HG02943 (cell line): ENCODE measurements at regions not wholly inside any gene's neighbourhood (a gene's known extent, or its start where the extent isn't known, plus 50 kb on each side); places are given as distances from the start of the nearest gene placed in this dataset.
"Not testable (repeated sequence)": the region's sequence is repeated elsewhere in the genome, so short reads cannot be mapped to it uniquely, and the experiment has no call there.

Source experiments
- ATAC-seq: cut with Tn5 transposase; IDR thresholded peaks from one replicate; pipeline ENCODE4 v1.9.1; 2021; ENCODE audit warnings: mild to moderate bottlenecking, low read depth, moderate library complexity; ENCODE audit not compliant: unreplicated experiment

- ATAC-seq, result no peak
Measured at GRCh38 chr4:29066861-29067260, 1653.3 kb upstream of the PCDH7 start.

GRCh38 chr4:29073571-29073970, 1646.6 kb upstream of the PCDH7 start:
- ATAC-seq, result no peak

- no peak for ATAC-seq
Measured at GRCh38 chr4:29075366-29075765, 1644.8 kb upstream of the PCDH7 start.

- ATAC-seq, result no peak
Measured at GRCh38 chr4:29079260-29079659, 1640.9 kb upstream of the PCDH7 start.

- no peak for ATAC-seq
Measured at GRCh38 chr4:29081234-29081955, 1638.8 kb upstream of the PCDH7 start.

GRCh38 chr4:29082684-29083083, 1637.5 kb upstream of the PCDH7 start:
- ATAC-seq, result no peak

GRCh38 chr4:29085748-29086147, 1634.4 kb upstream of the PCDH7 start:
- ATAC-seq, result no peak

GRCh38 chr4:29104694-29105093, 1615.5 kb upstream of the PCDH7 start:
- ATAC-seq, result no peak

DNA sequence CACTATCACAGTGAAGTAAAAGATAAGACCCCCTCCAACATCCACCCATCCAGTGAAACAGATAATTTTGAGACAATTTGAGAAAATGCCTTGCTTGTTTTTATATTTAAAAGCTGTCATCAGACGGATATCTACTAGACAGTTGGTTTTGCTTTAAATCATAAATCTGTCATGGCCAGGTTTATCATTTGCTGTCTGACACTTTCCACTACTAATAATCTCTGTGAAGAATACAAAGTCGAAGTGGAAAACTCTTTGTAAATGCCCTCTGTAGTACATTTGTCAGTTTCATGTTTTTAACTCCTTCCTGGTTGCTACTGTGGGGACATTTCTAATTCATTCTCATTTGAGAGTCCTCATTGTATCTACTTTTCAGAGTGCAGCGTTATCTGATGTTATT, 1606.2 kb upstream of the PCDH7 start:
- no peak for ATAC-seq

GRCh38 chr4:29117231-29117722, 1602.9 kb upstream of the PCDH7 start:
- not testable (repeated sequence) for ATAC-seq

- ATAC-seq, result no peak
Measured at GRCh38 chr4:29121586-29121985, 1598.6 kb upstream of the PCDH7 start.

DNA sequence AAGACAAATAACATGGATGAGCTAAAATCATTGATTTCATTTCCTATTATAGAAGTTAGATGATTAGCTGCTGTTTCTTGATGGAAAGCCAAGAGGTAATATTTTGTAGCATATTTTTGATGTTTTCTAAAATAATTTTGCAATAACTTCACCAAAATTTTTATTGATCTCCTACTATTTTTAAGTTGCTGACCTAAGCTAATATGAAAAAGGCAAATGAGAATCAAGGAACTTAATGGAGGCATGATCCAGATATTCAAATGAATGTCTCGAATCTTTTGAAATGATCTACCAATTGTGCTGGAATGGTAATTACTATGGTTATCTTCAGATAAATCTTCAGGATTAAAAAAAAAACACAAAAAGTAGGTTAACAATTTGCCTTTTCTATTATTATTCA, 1591.4 kb upstream of the PCDH7 start:
- no peak for ATAC-seq

- no peak for ATAC-seq
Measured at GRCh38 chr4:29131304-29131703, 1588.9 kb upstream of the PCDH7 start.

GRCh38 chr4:29142708-29143107, 1577.5 kb upstream of the PCDH7 start:
- no peak for ATAC-seq

- no peak for ATAC-seq
Measured at GRCh38 chr4:29151584-29151983, 1568.6 kb upstream of the PCDH7 start.

DNA sequence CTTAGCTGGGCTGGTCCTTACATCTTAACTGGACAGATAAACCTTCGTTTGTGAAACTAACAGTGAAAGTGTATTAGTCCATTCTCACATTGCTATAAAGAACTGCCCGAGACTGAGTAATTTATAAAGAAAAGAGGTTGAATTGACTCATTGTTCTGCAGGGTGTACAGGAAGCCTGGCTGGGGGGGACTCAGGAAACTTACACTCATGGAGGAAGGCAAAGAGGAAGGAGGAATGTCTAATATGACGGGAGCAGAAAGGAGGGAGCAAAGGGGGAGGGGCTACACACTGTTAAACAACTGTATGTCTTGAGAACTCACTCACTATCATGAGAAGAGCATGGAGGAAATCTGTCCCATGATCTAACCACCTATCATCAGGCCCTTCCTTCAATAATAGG, 1566.5 kb upstream of the PCDH7 start:
- no peak for ATAC-seq

GRCh38 chr4:29175291-29175690, 1544.9 kb upstream of the PCDH7 start:
- ATAC-seq, result no peak

GRCh38 chr4:29199025-29199424, 1521.1 kb upstream of the PCDH7 start:
- no peak for ATAC-seq

- no peak for ATAC-seq
Measured at GRCh38 chr4:29199485-29199884, 1520.7 kb upstream of the PCDH7 start.

GRCh38 chr4:29213020-29213419, 1507.1 kb upstream of the PCDH7 start:
- ATAC-seq, result no peak

GRCh38 chr4:29220761-29221160, 1499.4 kb upstream of the PCDH7 start:
- ATAC-seq, result no peak

- no peak for ATAC-seq
Measured at GRCh38 chr4:29224911-29225310, 1495.3 kb upstream of the PCDH7 start.

GRCh38 chr4:29240641-29241040, 1479.5 kb upstream of the PCDH7 start:
- no peak for ATAC-seq
